ENCODE measurements at regions not wholly inside any gene's neighbourhood (a gene's known extent, or its start where the extent isn't known, plus 50 kb on each side); places are given as distances from the start of the nearest gene placed in this dataset.

GRCh38 chr4:112852601-112853000, 196.9 kb upstream of the ANK2 start:
- DNase-seq, result no peak

GRCh38 chr4:112853662-112854256, 195.7 kb upstream of the ANK2 start:
- DNase-seq, result no peak

GRCh38 chr4:112854420-112854819, 195.0 kb upstream of the ANK2 start:
- DNase-seq, result no peak

- DNase-seq, result no peak
Measured at GRCh38 chr4:112855058-112855457, 194.4 kb upstream of the ANK2 start.

GRCh38 chr4:112857461-112857860, 192.0 kb upstream of the ANK2 start:
- no peak for DNase-seq

GRCh38 chr4:112858751-112859150, 190.7 kb upstream of the ANK2 start:
- DNase-seq, result no peak

- DNase-seq, result no peak
Measured at GRCh38 chr4:112859456-112860184, 189.8 kb upstream of the ANK2 start.

- no peak for DNase-seq
Measured at GRCh38 chr4:112860830-112861690, 188.4 kb upstream of the ANK2 start.

- no peak for DNase-seq
Measured at GRCh38 chr4:112861691-112862674, 187.5 kb upstream of the ANK2 start.

GRCh38 chr4:112865443-112865842, 184.0 kb upstream of the ANK2 start:
- DNase-seq, result no peak

- DNase-seq, result no peak
Measured at GRCh38 chr4:112876316-112876715, 173.1 kb upstream of the ANK2 start.

GRCh38 chr4:112881842-112882241, 167.6 kb upstream of the ANK2 start:
- DNase-seq, result no peak

GRCh38 chr4:112882286-112882685, 167.2 kb upstream of the ANK2 start:
- no peak for DNase-seq

- no peak for DNase-seq
Measured at GRCh38 chr4:112884406-112884805, 165.0 kb upstream of the ANK2 start.

GRCh38 chr4:112885897-112886296, 163.6 kb upstream of the ANK2 start:
- DNase-seq, result no peak

GRCh38 chr4:112888622-112889021, 160.8 kb upstream of the ANK2 start:
- no peak for DNase-seq

- DNase-seq, result no peak
Measured at GRCh38 chr4:112889199-112889598, 160.3 kb upstream of the ANK2 start.

GRCh38 chr4:112889619-112890527, 159.6 kb upstream of the ANK2 start:
- DNase-seq, result no peak

GRCh38 chr4:112894480-112894879, 155.0 kb upstream of the ANK2 start:
- no peak for DNase-seq

- no peak for DNase-seq
Measured at GRCh38 chr4:112894951-112895350, 154.5 kb upstream of the ANK2 start.

GRCh38 chr4:112895811-112896608, 153.4 kb upstream of the ANK2 start:
- DNase-seq, result no peak

All from AML-193 (cell line).